ENCODE measurements at regions not wholly inside any gene's neighbourhood (a gene's known extent, or its start where the extent isn't known, plus 50 kb on each side); places are given as distances from the start of the nearest gene placed in this dataset.

- 39 to 41% methylated on average over 2 of the region's 2 CpGs for WGBS, 2 donors
- H3K9me3 ChIP-seq: peaks cover 0 to 12% (median 0%) of the 10 kb centered on the region in 4 donors
- no peaks in the 10 kb centered on the region for H3K4me1 ChIP-seq
- no peak overlapping the region for H3K27ac ChIP-seq
- no peaks in the 10 kb centered on the region for H3K36me3 ChIP-seq
- no peak overlapping the region for H3K4me3 ChIP-seq
- H3K27me3 ChIP-seq: no peaks in the 10 kb centered on the region
- TF ChIP-seq EP300 (IDR thresholded peaks at IDR 0.05) (no peak), POLR2A (IDR thresholded peaks at IDR 0.05) (no peak)
- DNase-seq (ENCODE audit: low spot score in 2 of 2): no peak
Observed at GRCh38 chr18:5091741-5092140, 105.3 kb downstream of the AKAIN1 start.

- Histone ChIP-seq H3K36me3 (no peaks in the 10 kb centered on the region), H3K4me3 (no peak overlapping the region), H3K27ac (no peak overlapping the region), H3K27me3 (no peaks in the 10 kb centered on the region), H3K9me3 (no peaks in the 10 kb centered on the region), H3K4me1 (peaks cover 0 to 6% (median 0%) of the 10 kb centered on the region in 4 donors)
- no peak for DNase-seq (ENCODE audit: low spot score in 2 of 2)
- TF ChIP-seq, protein P1, sequence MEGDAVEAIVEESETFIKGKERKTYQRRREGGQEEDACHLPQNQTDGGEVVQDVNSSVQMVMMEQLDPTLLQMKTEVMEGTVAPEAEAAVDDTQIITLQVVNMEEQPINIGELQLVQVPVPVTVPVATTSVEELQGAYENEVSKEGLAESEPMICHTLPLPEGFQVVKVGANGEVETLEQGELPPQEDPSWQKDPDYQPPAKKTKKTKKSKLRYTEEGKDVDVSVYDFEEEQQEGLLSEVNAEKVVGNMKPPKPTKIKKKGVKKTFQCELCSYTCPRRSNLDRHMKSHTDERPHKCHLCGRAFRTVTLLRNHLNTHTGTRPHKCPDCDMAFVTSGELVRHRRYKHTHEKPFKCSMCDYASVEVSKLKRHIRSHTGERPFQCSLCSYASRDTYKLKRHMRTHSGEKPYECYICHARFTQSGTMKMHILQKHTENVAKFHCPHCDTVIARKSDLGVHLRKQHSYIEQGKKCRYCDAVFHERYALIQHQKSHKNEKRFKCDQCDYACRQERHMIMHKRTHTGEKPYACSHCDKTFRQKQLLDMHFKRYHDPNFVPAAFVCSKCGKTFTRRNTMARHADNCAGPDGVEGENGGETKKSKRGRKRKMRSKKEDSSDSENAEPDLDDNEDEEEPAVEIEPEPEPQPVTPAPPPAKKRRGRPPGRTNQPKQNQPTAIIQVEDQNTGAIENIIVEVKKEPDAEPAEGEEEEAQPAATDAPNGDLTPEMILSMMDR (IDR thresholded peaks at IDR 0.05): no peak
- WGBS, 2 donors: 71 to 72% methylated on average over 3 of the region's 3 CpGs
Observed at GRCh38 chr18:5075297-5075696, 121.8 kb downstream of the AKAIN1 start.

DNA sequence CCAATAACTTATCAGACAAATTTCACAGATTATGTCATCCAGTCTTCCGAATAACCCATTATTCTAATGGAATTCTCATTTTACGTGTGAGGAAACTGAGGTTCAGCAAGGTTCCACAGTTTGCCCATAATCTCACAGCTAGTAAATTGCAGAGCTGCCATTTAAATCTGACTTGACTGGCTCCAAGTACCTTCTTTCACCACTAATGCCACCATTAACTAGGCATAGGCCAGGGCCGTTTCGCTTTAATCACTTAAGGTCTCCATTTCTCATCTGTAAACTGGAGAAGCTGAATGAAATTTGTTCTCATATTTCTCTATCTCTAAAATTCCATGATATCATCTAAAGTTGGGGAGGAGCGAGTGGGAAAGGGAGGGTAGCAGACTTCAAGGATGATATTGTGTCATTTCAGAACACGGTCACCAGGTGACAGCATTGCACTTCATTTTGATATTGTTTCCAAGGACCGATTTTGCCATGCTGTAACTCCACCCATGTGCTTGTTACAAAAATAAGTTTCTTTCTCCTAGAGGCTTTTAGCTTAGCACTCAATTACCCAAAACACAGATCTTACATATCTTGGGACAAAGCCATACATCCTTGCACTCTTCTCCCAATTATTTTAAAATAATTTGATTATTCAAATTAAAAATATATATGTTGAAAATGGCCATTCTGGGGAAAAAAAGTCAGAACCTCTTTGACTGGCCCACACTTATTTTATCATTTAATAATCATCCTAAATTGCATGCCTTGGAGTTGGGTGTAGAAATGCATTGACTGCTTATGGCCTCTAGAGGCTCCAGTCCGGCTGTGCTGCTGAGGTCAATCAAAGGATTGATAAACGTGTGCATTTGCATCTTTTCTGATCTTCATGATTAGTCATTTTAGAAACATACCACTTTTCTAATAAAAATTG lies 123.8 kb downstream of the AKAIN1 start:
- peak in 1 of 2 donors; percentile 11 for DNase-seq (ENCODE audit: low spot score in 2 of 2)
- no peaks in the 10 kb centered on the region for H3K27me3 ChIP-seq
- no peaks in the 10 kb centered on the region for H3K36me3 ChIP-seq
- H3K9me3 ChIP-seq: no peaks in the 10 kb centered on the region
- H3K4me1 ChIP-seq: peaks cover 0 to 6% (median 0%) of the 10 kb centered on the region in 4 donors
- TF ChIP-seq EP300 (IDR thresholded peaks at IDR 0.05) (no peak), POLR2A (IDR thresholded peaks at IDR 0.05) (no peak)
- TF ChIP-seq, protein P1 (IDR thresholded peaks at IDR 0.05): peak in 3 of 5 experiments; percentile 20 to 42 (median 36)
- no peak overlapping the region for H3K4me3 ChIP-seq
- 38 to 44% methylated on average over 9 of the region's 9 CpGs for WGBS, 2 donors
- no peak overlapping the region for H3K27ac ChIP-seq

DNA sequence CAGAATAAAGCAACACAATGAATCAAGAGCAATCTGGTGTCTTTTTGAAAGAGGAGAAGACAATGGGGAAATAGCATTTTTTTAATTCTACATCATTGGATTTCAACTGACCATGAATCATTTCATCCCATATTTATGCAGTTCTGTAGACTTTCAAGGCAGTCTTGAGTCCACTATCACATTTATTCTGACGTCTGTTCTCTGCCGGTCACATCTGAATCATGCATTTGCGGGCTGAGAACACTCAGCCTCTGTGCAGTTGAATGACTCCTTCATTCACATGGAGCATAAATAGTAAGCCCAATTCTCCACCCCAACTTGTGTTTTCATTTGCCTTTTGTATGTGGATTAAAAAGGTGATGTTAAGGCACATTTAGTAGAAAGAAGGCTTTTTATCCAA lies 128.2 kb downstream of the AKAIN1 start:
- no peak for DNase-seq (ENCODE audit: low spot score in 2 of 2)
- WGBS, 2 donors: 46 to 62% methylated on average over 3 of the region's 3 CpGs
- no peak overlapping the region for H3K4me3 ChIP-seq
- H3K27me3 ChIP-seq: no peaks in the 10 kb centered on the region
- TF ChIP-seq EP300 (IDR thresholded peaks at IDR 0.05) (no peak), POLR2A (IDR thresholded peaks at IDR 0.05) (no peak)
- TF ChIP-seq, protein P1 (IDR thresholded peaks at IDR 0.05): no peak
- H3K36me3 ChIP-seq: no peaks in the 10 kb centered on the region
- H3K4me1 ChIP-seq: peaks cover 0 to 6% (median 0%) of the 10 kb centered on the region in 4 donors
- H3K9me3 ChIP-seq: no peaks in the 10 kb centered on the region
- peak overlapping the region in 2 of 4 donors; percentile 33 to 65 for H3K27ac ChIP-seq

GRCh38 chr18:5066380-5066977 lies 130.6 kb downstream of the AKAIN1 start:
- DNase-seq (ENCODE audit: low spot score in 2 of 2): no peak
- H3K9me3 ChIP-seq: no peaks in the 10 kb centered on the region
- WGBS, 2 donors: 100% methylated on average over 2 of the region's 2 CpGs
- H3K36me3 ChIP-seq: no peaks in the 10 kb centered on the region
- no peak overlapping the region for H3K4me3 ChIP-seq
- no peaks in the 10 kb centered on the region for H3K4me1 ChIP-seq
- TF ChIP-seq EP300 (IDR thresholded peaks at IDR 0.05) (no peak), POLR2A (IDR thresholded peaks at IDR 0.05) (no peak)
- TF ChIP-seq, protein P1 (IDR thresholded peaks at IDR 0.05): peak in 1 of 5 experiments; percentile 8
- H3K27me3 ChIP-seq: no peaks in the 10 kb centered on the region
- no peak overlapping the region for H3K27ac ChIP-seq
